T-cell (primary cell): ENCODE measurements at regions not wholly inside any gene's neighbourhood (a gene's known extent, or its start where the extent isn't known, plus 50 kb on each side); places are given as distances from the start of the nearest gene placed in this dataset.

Experiments used
- ATAC-seq, 4 experiments: fragments of 200-7000 bp in 3 of 4; fragments of 150-1000 bp in 1 of 4; cut with Tn5 transposase; replicated peaks in 1 of 4; 1 replicate in 3 of 4; 2 replicates in 1 of 4; pipeline ENCODE4 v1.10.0; 2021; ENCODE audit warnings: moderate library complexity in 3 of 4, mild to moderate bottlenecking in 2 of 4, moderate number of reproducible peaks in 1 of 4
- CTCF ChIA-PET, 2 donors: fragments of 300-600 bp; sonication (Branson Sonifier 250); formaldehyde crosslinking; loops; one replicate each; lab custom pipeline; 2022; ENCODE audit warnings: antibody characterized with exemption in 2 of 2; lab: Charles Lee
- POLR2A ChIA-PET, 2 donors: fragments of 300-600 bp; sonication (Branson Sonifier 250); formaldehyde crosslinking; loops; one replicate each; lab custom pipeline; 2022; ENCODE audit warnings: antibody characterized with exemption in 2 of 2; lab: Charles Lee
- DNase-seq, 35 experiments: peaks; one replicate each; pipeline versions ENCODE4 v3.0.0 to v3.0.0-alpha.2; 2013 to 2023
- H3K27ac ChIP-seq: one replicate; pipeline ENCODE4 v1.5.1; 2013; ENCODE audit warnings: low read length
- H3K27me3 ChIP-seq, 2 experiments: replicated peaks in 1 of 2; 1 replicate in 1 of 2; 2 replicates in 1 of 2; pipeline versions ENCODE4 v1.6.1 to v1.7.0; 2013; ENCODE audit warnings: low read length in 1 of 2, mixed read lengths in 1 of 2; ENCODE audit not compliant: control insufficient read depth in 2 of 2, insufficient read depth in 2 of 2; ENCODE audit errors: extremely low read depth in 1 of 2
- H3K36me3 ChIP-seq, 2 donors: 1 replicate in 1 of 2; 2 replicates in 1 of 2; pipeline versions ENCODE4 v1.6.1 to v1.7.0; 2013; ENCODE audit warnings: low read length in 1 of 2; ENCODE audit not compliant: control insufficient read depth in 2 of 2, insufficient read depth in 1 of 2; ENCODE audit errors: extremely low read depth in 1 of 2
- H3K4me1 ChIP-seq, 2 experiments: 1 replicate in 1 of 2; 2 replicates in 1 of 2; pipeline versions ENCODE4 v1.6.1 to v1.7.0; 2013; ENCODE audit warnings: low read length in 2 of 2, mixed read lengths in 1 of 2; ENCODE audit not compliant: insufficient read depth in 2 of 2, control insufficient read depth in 1 of 2; ENCODE audit errors: extremely low read depth in 1 of 2
- H3K4me3 ChIP-seq, 2 donors: 1 replicate in 1 of 2; 2 replicates in 1 of 2; pipeline versions ENCODE4 v1.5.1 to v1.7.0; 2013; ENCODE audit warnings: mild to moderate bottlenecking in 2 of 2, low read length in 1 of 2, moderate library complexity in 1 of 2; ENCODE audit not compliant: control insufficient read depth in 1 of 2; ENCODE audit errors: extremely low read depth in 1 of 2
- H3K9me3 ChIP-seq: 2 replicates; pipeline ENCODE4 v1.7.0; 2013
- H3K27ac Mint-ChIP-seq, 2 donors: one replicate each; pipeline ENCODE4 v1.8.0; 2020 to 2021; ENCODE audit warnings: mild to moderate bottlenecking in 2 of 2, mixed read lengths in 2 of 2
- H3K27me3 Mint-ChIP-seq, 2 donors: one replicate each; pipeline ENCODE4 v1.8.0; 2021 to 2022; ENCODE audit warnings: mixed read lengths in 2 of 2
- H3K36me3 Mint-ChIP-seq: one replicate; pipeline ENCODE4 v1.8.0; 2021; ENCODE audit warnings: mixed read lengths
- H3K4me1 Mint-ChIP-seq, 3 donors: one replicate each; pipeline ENCODE4 v1.8.0; 2020 to 2022; ENCODE audit warnings: mixed read lengths in 3 of 3, mild to moderate bottlenecking in 1 of 3
- H3K4me3 Mint-ChIP-seq, 3 donors: one replicate each; pipeline ENCODE4 v1.8.0; 2020 to 2022; ENCODE audit warnings: mild to moderate bottlenecking in 3 of 3, mixed read lengths in 3 of 3, moderate library complexity in 3 of 3
- H3K9me3 Mint-ChIP-seq, 3 donors: one replicate each; pipeline ENCODE4 v1.8.0; 2020 to 2022; ENCODE audit warnings: mixed read lengths in 3 of 3
- WGBS: methylation state at CpG from one replicate; pipeline ENCODE4 v1.1.5; 2013; ENCODE audit warnings: missing lambda C conversion rate; ENCODE audit not compliant: insufficient coverage; 5-methylcytosine and 5-hydroxymethylcytosine counted together

DNA sequence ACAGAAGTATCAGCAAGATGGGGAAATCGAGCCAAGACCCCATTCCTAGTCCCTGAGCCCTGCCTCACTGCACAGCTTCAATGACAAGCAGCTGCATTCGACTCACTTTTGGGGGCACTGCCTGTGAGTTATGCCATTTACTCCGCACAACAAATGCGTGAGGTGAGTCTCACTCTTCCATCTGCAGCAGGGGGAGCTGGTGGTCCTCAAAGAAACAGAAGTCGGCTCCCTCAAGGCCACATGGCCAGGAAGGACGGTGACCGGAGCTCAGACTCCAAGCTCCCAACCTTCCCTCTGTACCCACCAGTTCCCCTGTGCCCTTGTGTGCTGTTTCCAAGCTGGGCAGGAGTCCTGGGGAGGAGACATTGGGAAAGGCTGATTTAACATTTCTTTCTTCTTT lies 127.7 kb upstream of the IQSEC1 start:
- no peak overlapping the region for H3K4me3 ChIP-seq
- H3K4me1 ChIP-seq = peaks cover 3 to 13% of the 10 kb centered on the region in 2 experiments
- H3K36me3 Mint-ChIP-seq = no peaks in the 10 kb centered on the region
- no peaks in the 10 kb centered on the region for H3K9me3 ChIP-seq
- ChIA-PET CTCF (no interaction called here), POLR2A (no interaction called here)
- WGBS = 25% methylated on average over 4 of the region's 7 CpGs
- peaks cover 33 to 43% of the 10 kb centered on the region in 2 donors for H3K27me3 Mint-ChIP-seq
- no peak overlapping the region for H3K4me3 Mint-ChIP-seq
- ATAC-seq (no peak), DNase-seq (peak in 1 of 35 experiments; percentile 15)
- no peak overlapping the region for H3K27ac Mint-ChIP-seq
- no peaks in the 10 kb centered on the region for H3K36me3 ChIP-seq
- H3K4me1 Mint-ChIP-seq = peaks cover 10 to 14% (median 11%) of the 10 kb centered on the region in 3 donors
- H3K27me3 ChIP-seq = peaks cover 4 to 68% of the 10 kb centered on the region in 2 experiments
- H3K9me3 Mint-ChIP-seq = no peaks in the 10 kb centered on the region
- no peak overlapping the region for H3K27ac ChIP-seq

DNA sequence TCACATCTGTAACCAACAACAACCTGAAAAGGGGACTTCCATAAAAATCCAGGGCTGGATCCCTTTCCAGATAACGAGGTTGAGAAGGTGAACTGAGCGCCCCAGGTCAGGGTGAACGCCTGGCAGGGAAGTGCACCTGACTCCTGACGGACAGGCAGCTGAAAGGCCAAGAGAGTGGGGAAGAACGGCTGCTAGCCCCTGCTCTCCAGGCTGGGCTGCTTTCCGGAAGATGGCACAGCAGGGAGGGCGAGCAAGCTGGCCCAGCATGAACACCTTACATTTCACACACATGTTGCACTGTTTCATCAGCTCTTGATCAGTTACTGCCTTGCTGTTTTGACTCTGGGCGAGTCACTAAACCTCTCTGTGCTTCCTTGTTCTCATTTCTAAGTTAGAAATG lies 127.2 kb upstream of the IQSEC1 start:
- Mint-ChIP-seq H3K4me3 (no peak overlapping the region), H3K4me1 (peaks cover 15 to 16% (median 15%) of the 10 kb centered on the region in 3 donors), H3K9me3 (no peaks in the 10 kb centered on the region), H3K27me3 (peaks cover 28 to 39% of the 10 kb centered on the region in 2 donors), H3K27ac (no peak overlapping the region), H3K36me3 (no peaks in the 10 kb centered on the region)
- Histone ChIP-seq H3K4me3 (no peak overlapping the region), H3K9me3 (no peaks in the 10 kb centered on the region), H3K4me1 (peaks cover 3 to 14% of the 10 kb centered on the region in 2 experiments), H3K36me3 (no peaks in the 10 kb centered on the region), H3K27ac (no peak overlapping the region), H3K27me3 (peaks cover 4 to 63% of the 10 kb centered on the region in 2 experiments)
- DNase-seq (no peak), ATAC-seq (no peak)
- ChIA-PET POLR2A (no interaction called here), CTCF (no interaction called here)
- WGBS = 82% methylated on average over 4 of the region's 8 CpGs

DNA sequence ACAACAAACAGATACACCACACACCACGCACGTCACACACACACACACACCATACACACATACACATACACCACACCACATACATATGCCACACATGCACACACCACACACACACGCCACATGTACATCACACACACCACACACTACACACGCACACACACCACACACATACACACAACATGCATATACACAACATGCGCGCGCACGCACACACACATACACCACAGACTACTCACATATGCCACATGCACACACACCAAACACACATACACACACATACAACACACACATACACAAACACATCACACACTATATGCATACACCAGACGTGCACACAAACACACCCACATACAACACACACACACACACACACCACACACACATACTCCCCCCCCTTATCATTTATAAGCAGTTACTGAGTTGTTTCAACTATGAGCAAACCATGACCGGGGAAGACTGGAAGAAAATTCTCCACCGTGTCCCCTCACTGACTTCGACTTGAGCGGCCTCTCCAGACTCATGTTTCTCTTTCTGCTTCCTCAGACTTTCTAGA lies 126.7 kb upstream of the IQSEC1 start:
- ChIA-PET CTCF (no interaction called here), POLR2A (no interaction called here)
- no peaks in the 10 kb centered on the region for H3K9me3 ChIP-seq
- DNase-seq = no peak
- peaks cover 3 to 14% of the 10 kb centered on the region in 2 experiments for H3K4me1 ChIP-seq
- H3K4me3 Mint-ChIP-seq = no peak overlapping the region
- H3K36me3 ChIP-seq = no peaks in the 10 kb centered on the region
- no peak overlapping the region for H3K27ac ChIP-seq
- no peak overlapping the region for H3K4me3 ChIP-seq
- 91% methylated on average over 10 of the region's 13 CpGs for WGBS
- no peak for ATAC-seq
- H3K27me3 ChIP-seq = peaks cover 2 to 58% of the 10 kb centered on the region in 2 experiments
- H3K27ac Mint-ChIP-seq = no peak overlapping the region
- H3K9me3 Mint-ChIP-seq = no peaks in the 10 kb centered on the region
- peaks cover 24 to 34% of the 10 kb centered on the region in 2 donors for H3K27me3 Mint-ChIP-seq
- no peaks in the 10 kb centered on the region for H3K36me3 Mint-ChIP-seq
- H3K4me1 Mint-ChIP-seq = peaks cover 15 to 20% (median 19%) of the 10 kb centered on the region in 3 donors

DNA sequence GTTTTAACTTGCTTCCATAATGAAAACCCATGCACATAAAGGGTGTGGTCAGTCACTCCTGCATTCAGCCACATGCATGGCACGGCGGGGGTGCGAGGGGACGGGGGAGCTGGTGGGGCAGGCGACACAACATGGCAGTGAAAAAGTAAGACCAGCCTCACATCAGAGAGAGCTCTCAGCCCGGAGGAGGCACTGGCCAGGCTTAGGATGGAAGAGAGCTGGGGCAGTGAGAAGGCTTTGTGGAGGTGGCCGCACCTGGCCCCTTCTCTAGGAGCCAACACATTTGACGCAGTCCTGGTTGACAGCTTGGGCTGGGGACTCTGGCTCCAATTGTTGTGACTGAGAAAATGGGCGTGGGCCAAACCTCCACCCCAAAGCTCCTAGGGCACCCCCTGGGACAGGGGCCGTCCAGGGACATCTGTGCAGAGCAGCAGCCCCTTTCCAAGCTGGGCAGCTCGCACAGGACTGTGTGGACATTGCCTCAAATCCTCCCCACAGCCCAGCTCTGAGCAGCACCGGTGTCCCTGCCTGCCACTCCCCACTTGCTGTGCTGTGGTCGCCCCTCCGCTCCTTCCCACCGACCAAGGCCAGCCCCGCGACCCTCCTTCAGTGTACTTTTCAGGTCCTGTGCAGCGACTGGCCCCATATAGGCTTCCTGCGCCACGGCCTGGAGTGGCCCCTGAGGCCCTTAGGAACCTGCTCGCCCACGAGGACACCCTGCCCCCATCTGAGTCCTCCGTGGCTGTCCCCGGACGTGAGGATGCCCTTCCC lies 126.0 kb upstream of the IQSEC1 start:
- Histone ChIP-seq H3K27me3 (peaks cover 2 to 55% of the 10 kb centered on the region in 2 experiments), H3K27ac (no peak overlapping the region), H3K9me3 (no peaks in the 10 kb centered on the region), H3K4me3 (no peak overlapping the region), H3K36me3 (no peaks in the 10 kb centered on the region), H3K4me1 (peaks cover 3 to 11% of the 10 kb centered on the region in 2 experiments)
- no peak for DNase-seq
- H3K4me1 Mint-ChIP-seq = peaks cover 8 to 24% (median 19%) of the 10 kb centered on the region in 3 donors
- no peak overlapping the region for H3K4me3 Mint-ChIP-seq
- POLR2A ChIA-PET = no interaction called here
- CTCF ChIA-PET = no interaction called here
- no peaks in the 10 kb centered on the region for H3K9me3 Mint-ChIP-seq
- no peak overlapping the region for H3K27ac Mint-ChIP-seq
- ATAC-seq = no peak
- whole genome bisulfite sequencing = 87% methylated on average over 21 of the region's 25 CpGs
- H3K36me3 Mint-ChIP-seq = no peaks in the 10 kb centered on the region
- H3K27me3 Mint-ChIP-seq = peaks cover 17 to 27% of the 10 kb centered on the region in 2 donors

DNA sequence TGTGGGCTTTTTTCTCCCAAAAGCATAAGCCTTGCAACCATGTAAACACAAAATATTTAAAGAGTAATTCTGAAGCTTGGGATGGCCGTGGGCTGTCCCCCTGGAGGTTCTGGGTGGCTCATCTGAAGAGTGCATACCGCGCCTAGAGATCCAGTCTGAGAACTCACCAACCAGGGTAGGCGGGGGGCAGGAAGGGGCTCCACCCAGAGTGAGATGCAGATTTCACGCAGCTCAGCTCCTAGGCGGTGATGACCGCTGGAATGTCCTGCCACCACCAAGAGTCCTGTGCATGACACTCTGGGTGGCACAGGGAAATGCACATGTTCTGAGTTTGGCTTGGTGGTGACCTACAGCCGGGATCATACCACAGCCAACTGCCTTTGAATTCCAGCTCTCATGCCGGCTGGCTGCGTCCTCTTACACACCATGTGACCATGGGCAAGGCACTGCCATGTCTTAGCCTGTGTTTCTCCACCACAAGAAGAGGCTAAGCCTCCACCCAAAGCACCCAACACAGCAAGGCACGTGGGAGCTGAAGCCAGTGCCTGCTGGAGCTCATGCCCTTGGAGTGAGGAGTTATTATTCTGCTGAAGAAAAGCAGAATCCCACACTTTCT lies 125.1 kb upstream of the IQSEC1 start:
- no peak overlapping the region for H3K4me3 Mint-ChIP-seq
- peaks cover 3 to 11% of the 10 kb centered on the region in 2 experiments for H3K4me1 ChIP-seq
- ATAC-seq (no peak), DNase-seq (no peak)
- H3K9me3 ChIP-seq = no peaks in the 10 kb centered on the region
- H3K9me3 Mint-ChIP-seq = no peaks in the 10 kb centered on the region
- H3K27ac Mint-ChIP-seq = no peak overlapping the region
- WGBS = 87% methylated on average over 10 of the region's 11 CpGs
- peaks cover 16 to 21% of the 10 kb centered on the region in 2 donors for H3K27me3 Mint-ChIP-seq
- H3K4me3 ChIP-seq = no peak overlapping the region
- ChIA-PET CTCF (no interaction called here), POLR2A (no interaction called here)
- H3K4me1 Mint-ChIP-seq = peaks cover 8 to 24% (median 22%) of the 10 kb centered on the region in 3 donors
- no peaks in the 10 kb centered on the region for H3K36me3 ChIP-seq
- no peak overlapping the region for H3K27ac ChIP-seq
- H3K36me3 Mint-ChIP-seq = no peaks in the 10 kb centered on the region
- H3K27me3 ChIP-seq = peaks cover 2 to 47% of the 10 kb centered on the region in 2 experiments

DNA sequence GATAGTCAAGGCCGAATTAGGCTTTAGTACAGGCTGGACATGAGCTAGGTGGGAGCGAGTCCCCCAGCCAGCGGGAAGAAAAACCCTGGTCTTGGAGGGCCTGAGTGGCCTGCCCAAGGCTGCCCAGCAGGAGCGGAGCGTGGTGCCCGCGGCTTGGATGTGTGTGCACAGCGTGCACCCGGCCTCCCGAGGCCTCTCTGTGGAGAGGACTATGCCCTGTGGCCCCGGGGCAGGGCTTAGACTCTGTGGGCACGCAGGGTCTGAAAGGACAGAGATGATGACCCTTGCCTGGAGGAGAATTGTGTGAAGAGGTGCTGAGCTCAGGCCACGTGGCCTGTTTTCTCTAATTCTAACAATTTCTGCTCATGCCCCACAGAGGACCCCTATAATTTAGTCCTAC lies 124.6 kb upstream of the IQSEC1 start:
- ATAC-seq (no peak), DNase-seq (no peak)
- CTCF ChIA-PET = no interaction called here
- Mint-ChIP-seq H3K4me1 (peaks cover 8 to 26% (median 22%) of the 10 kb centered on the region in 3 donors), H3K36me3 (no peaks in the 10 kb centered on the region), H3K9me3 (no peaks in the 10 kb centered on the region), H3K4me3 (no peak overlapping the region), H3K27me3 (peaks cover 11 to 15% of the 10 kb centered on the region in 2 donors), H3K27ac (no peak overlapping the region)
- peaks cover 3 to 11% of the 10 kb centered on the region in 2 experiments for H3K4me1 ChIP-seq
- no peak overlapping the region for H3K27ac ChIP-seq
- H3K27me3 ChIP-seq = peaks cover 2 to 46% of the 10 kb centered on the region in 2 experiments
- POLR2A ChIA-PET = no interaction called here
- WGBS = 95% methylated on average over 8 of the region's 13 CpGs
- H3K36me3 ChIP-seq = no peaks in the 10 kb centered on the region
- no peaks in the 10 kb centered on the region for H3K9me3 ChIP-seq
- no peak overlapping the region for H3K4me3 ChIP-seq
